NCI-H1105 (cell line): ENCODE measurements at regions not wholly inside any gene's neighbourhood (a gene's known extent, or its start where the extent isn't known, plus 50 kb on each side); places are given as distances from the start of the nearest gene placed in this dataset.
"Not testable (repeated sequence)": the region's sequence is repeated elsewhere in the genome, so short reads cannot be mapped to it uniquely, and the experiment has no call there.

Source experiments
- DNase-seq: peaks from one replicate; lab custom pipeline; 2025; lab: John Stamatoyannopoulos, UW

DNA sequence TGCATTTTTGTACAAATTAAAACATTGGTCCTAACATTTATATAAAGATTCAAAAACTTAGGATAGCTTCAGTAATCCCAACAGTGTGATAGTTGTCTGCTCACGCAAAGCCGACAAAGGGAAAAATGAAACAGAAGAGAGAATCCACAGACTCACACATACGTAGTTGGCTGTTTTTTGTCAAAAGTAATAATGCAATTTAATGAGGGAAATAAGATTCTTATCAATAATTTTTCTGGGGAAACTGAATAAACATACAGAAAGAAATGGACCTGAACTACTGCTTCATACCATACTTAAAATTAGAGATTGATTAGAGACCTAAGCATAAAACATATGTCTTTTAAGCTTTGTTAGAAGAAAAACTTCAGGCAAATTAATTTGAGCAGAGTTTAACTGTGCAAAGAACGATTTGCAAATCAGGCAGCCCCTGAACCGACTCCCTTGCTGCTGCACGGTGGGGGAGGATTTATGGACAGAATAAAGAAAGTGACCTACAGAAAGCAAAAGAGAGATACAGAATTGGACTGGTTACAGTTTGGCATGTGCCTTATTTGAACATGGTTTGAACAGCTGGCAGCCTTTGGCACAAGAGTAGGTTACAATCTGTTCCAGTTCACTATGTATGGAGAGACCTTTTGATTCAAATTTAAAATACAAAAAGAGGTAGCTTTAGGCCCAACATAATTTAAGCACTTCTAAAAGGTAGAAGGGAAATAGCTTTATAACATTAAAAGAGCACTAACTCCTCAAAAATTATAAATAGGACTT lies 64.9 kb upstream of the CTSV start:
- not testable (repeated sequence) for DNase-seq

DNA sequence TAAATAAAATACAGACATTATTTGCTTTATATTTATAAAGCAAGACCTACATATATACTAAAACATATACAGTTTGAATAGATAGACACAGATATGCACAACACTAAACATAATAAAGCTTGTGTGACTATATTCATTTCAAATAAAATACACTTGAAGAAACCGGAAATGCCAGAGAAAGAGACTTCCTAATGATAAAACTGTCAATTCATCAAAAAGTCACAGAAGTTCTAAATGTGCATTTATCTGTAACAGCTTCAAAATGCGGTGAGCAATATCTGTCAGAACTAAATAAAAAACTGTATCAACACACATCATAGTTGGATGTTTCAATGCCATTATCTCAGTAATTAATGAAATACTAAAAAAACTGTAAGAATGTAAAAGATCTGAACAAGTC lies 60.6 kb upstream of the CTSV start:
- DNase-seq = not testable (repeated sequence)

DNA sequence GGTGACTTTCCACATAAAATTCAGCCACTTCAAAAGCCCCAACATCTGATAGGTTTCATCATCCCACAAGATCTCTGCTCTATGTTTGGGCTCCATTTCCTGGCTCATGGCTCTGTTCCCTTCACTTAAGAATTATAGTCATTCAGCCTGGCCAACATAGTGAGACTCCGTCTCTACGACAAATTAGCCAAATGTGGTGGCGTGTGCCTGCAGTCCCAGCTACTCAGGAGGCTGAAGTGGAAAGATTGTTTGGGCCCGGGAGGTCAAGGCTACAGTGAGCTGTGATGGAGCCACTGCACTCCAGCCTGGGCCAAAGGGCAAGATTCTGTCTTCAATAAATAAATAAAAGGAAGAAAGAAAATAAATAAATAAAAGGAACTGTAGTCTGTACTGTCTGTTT lies 57.9 kb upstream of the CTSV start:
- no peak for DNase-seq

DNA sequence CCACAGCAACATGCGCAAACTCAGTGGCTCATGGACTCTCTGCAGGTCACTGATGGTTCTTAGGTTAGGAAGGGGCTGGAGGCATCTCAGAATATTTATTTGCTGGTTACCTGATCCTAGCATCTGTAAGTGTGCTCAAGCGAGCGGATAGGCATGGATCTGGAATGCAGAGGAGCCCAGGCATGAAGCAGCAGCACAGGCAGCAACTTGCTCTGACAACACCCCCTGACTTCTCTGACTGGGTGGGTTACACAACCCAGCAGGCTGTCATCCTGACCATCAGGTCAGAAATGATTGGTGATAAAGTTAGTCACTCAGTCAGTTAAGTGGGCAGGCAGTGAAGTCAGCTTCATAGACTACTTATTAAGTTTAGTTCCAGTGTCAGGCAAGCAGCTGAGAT lies 50.4 kb upstream of the CTSV start:
- DNase-seq = not testable (repeated sequence)
